HG03521 (cell line): ENCODE measurements at regions not wholly inside any gene's neighbourhood (a gene's known extent, or its start where the extent isn't known, plus 50 kb on each side); places are given as distances from the start of the nearest gene placed in this dataset.
"Not testable (repeated sequence)": the region's sequence is repeated elsewhere in the genome, so short reads cannot be mapped to it uniquely, and the experiment has no call there.

Source experiments
- ATAC-seq: cut with Tn5 transposase; IDR thresholded peaks from one replicate; pipeline ENCODE4 v1.9.1; 2021; ENCODE audit warnings: mild to moderate bottlenecking, moderate library complexity; ENCODE audit not compliant: unreplicated experiment

DNA sequence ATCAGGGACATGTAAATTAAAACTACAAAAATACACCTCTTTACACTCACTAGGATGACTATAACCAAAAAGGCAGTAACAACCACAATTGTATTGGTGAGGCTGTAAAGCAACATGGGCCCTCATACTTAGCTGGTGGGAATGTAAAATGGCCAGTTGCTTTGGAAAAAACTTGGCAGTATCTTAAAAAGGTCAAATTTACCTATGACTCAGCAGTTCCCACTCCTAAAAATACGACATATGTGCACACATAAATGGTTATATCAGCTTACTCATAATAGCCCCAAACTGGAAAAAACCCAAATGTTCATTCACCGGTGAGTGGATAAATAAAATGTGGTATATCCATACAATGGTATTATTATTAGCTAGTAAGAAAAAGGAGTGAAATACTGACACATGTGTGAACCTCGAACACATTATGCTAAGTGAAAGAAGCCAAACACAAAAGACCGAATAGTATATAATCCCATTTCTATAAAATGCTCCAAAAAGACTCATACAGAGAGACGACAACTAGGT lies 391.4 kb downstream of the NPIPA8 start:
- no peak for ATAC-seq

DNA sequence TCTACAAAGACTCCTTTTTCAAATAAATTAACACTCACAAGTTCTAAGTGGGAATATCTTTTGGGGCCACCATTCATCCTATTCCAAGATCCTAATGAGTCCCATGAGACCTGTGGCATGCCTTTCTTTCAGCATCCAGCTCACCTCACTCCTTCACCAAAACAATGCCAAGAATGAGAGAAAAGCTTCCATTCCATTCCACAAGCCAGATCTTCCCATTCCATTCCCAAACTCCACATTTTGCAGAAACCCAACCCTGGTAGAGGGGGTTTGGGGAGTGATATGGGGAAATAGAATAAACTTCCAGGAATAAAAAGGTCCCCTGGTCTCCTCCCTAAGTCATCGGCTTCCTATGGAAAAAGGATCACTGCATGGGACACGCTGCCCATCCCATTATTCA lies 392.2 kb downstream of the NPIPA8 start:
- ATAC-seq: no peak

DNA sequence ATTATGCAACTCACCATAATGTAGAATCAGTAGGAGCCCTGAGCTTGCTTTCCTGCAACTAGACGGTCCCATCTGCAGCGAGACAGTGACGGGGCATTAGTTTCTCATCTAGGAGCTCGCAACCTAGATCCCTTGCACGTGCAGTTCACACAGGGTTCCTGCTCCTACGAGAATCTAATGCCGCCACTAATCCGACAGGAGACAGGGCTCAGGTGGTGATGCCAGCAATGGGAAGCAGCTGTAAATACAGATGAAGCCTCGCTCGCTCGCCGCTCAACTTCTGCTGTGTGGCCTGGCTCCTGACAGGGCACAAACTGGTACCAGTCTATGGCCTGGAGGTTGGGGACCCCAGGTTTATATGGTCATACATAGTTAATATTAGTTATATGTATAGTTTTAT lies 394.5 kb downstream of the NPIPA8 start:
- no peak for ATAC-seq

DNA sequence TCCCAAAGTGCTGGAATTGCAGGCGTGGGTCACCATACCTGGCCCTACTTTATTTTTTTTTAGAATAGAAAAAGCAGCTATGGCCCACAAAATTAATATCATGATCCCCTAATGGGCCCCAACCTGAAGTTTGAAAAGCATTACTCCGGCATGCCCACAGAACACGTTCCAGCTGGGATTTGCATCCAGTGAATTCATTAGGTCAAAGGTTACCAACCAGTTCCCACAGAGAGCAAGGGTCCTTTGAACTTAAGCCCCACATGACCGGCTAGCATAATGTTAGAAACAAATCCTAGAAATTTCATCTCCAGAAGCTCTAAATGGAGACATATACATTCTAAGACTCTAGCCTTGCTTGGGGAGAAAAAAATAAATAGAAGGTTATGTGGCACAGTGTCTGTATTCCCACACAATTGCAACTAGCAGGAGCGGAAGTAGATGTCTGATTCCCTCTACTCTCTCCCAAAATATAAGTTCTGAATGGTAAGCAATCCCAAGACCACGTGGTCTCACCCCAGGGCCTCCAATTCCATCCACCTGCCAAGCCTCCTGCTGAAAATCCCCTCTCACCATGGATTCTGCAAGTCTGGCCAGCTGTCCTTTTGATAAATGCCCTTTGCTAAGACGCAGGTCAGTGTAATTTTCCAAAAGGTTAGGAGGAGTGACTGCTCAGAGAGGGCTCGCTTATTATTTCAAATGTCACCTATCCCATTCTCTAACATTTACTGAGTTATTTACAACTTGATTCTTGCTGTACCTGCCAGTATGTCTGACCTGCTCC lies 395.8 kb downstream of the NPIPA8 start:
- ATAC-seq: no peak

DNA sequence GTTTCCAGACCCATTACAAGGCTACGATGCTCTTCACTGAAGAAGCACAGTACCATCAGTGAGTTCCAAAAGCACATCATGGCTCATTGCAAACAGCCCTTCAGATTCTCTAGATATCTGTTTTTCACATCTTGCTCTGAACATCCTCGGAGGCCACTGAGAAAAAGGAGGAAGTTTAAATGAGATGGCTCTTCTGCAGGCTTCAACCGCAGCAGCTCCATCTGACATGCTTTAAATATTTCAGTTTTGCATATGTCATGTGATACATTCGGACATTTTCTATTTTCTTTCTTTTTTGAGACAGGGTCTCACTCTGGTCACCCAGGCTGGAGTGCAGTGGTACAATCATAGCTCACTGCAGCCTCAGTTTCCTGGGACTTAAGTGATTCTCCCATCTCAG lies 396.8 kb downstream of the NPIPA8 start:
- peak; percentile 59 for ATAC-seq

DNA sequence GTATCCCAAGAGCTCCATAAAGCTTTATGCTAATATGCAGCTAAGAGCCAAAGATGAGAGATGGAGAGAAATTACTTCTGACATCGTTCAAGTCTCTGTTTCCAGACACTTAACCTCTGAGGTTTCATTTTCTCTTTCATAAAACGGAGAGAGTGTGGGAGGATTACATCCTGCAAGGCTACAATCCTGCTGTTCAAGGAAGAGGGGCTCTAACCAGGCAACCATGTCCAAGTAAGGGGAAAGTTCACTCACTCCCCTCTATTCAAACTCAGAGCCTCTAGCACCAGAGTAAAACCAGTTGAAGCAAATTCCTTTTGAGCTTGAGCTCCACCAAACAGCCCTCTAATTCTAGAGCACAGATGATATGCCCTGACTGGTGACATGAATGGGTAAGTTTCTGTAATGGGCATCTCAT lies 397.4 kb downstream of the NPIPA8 start:
- peak; percentile 24 for ATAC-seq

DNA sequence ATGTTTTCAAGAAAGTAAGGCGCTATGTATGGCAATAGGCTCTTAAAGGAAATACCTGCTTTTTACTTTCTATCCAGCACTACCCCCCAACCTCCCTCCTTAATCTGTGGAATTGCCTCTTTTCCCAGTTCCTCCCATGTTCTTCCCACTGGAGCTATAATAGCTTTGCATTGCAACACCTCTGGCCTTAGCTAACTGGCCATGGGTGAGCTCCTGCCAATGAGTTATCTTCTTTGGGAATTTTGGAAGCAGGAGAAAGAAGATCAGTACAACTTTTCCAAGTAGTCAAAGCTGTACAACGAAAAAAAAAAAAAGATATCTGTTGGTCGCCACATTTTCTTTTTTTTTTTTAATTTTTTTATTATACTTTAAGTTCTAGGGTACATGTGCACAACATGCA lies 398.0 kb downstream of the NPIPA8 start:
- no peak for ATAC-seq

DNA sequence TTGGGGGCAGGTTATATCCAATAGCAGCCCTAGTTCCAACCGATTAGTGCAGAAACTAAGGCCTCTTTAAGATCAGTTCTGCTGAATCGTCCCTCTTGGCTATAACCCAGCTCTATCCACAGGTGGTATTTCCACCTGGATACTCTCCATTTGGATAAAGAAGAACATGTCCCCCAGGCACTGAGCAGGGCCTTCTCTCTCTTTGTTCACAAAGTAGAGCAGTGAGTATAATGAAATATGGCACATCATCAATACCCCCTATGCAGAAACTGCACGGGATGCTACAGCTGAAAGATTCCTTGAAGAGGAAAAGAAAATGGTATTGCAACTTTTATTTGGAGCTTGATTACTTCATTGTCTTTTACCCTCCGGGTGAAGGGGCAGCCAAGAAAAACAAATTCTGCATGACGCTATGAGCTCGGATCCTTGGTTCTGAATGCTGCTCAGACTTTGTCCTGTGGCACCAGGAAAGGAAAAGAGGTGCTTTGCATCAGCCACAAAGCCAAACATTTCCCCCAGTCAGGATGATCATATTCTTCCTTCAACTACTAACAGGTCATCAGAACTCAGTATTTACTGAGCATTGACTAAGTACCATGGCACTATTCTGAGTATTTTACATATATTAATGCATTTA lies 399.7 kb downstream of the NPIPA8 start:
- no peak for ATAC-seq

DNA sequence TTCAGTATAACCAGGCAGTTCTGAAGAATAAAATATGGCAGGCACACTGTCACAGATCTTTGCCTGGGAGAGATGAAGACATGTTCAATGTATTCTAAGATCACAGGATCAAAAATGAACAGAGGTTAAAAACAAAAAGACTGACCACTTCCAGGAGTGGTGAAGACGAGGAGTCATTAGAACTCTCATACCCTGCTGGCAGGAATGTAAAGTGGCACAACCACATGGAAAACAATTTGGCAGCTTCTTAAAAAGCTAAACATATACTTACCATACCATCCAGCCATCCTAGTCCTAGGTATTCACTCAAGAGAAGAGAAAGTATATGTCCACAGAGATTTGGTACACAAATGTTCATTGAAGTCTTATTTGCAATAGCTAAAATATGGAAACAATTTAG lies 406.3 kb downstream of the NPIPA8 start:
- no peak for ATAC-seq

DNA sequence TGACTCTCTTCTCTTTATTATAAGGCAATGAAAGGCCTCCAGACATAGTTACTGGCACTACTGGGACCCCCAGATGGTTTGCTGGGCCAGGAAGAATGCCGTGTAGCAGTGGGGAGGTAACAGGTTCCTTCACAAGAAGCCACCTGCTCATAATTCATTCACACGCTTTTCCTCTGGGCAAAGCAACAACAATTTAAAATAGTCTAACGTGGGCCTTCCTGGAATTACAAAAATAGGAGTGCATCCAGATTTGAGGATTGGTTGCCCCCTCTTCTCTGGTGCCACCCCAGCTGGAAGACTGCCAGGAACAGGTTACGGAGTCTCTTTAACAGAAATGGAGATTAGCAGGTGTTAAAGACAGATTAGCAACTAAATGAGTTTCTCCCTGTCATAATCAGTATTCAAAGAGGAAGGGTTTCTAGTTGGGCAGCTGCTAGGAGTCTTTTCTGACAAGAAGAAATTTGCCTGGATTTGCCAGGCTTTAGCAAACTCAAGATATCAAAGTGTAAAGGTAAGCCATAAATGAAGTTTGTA lies 409.6 kb downstream of the NPIPA8 start:
- ATAC-seq: no peak

DNA sequence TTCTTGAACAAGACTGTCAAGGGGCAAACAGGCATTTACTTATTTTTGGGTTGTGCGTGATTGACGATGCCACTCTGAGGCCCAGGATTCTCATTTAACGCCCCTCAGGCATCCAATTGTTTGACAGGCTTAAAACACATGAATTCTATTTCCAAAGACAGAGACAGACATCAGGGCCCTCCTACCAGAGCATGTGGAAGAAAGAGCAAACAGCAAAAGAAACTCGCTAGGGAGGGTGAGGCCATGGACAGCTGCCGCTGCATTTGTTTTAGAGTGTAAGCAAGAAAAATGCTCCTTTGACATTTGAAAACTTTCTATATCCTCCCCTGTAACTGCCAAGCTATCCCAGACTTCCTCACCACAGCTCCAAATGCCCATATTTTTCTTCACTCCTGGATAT lies 410.1 kb downstream of the NPIPA8 start:
- ATAC-seq: no peak

DNA sequence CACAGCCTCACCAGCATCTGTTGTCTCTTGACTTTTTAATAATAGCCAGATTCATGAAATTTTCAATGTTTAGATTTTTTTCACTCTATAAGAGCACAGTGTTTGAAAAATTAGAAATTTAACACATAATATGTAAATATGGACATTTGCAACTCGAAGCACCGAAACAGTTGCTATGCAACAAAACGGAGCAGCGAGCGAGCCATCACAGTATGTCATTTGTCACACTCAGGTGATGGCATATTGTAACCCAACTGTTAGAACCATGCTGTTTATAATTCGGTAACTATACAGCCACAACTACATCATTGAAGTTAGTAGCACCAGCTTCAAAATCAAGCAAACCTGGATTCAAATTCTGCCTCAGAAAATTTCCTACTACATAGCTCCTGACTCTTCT lies 410.8 kb downstream of the NPIPA8 start:
- ATAC-seq: no peak

DNA sequence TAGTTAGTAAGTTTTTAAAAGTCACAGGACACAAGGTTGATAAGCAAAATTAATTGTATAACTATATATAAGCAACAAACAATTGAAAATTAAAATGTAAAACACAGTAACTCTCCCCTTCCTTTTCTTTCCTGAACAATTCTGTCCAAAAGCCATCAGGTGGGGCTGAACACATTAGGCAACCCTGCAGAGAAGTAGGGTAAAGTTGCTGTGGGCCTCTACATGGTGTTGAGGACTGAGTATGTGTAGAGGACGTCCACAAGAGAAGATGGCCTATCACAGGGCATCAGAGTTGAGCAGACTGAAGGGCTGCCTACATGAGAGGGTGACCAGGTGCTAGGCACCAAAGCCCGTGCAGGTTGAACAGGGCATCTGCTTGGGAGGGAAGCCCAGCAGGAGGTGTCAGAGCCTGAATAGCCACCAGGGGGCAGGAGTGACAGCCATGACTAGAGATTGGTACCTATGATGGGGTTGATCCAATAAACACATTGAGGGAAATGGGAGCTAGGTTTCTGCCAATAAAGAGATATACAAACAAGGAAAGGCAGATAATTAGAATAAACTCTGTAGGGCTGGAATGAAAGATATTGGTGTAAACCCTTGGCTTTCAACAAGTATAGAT lies 415.1 kb downstream of the NPIPA8 start:
- no peak for ATAC-seq

DNA sequence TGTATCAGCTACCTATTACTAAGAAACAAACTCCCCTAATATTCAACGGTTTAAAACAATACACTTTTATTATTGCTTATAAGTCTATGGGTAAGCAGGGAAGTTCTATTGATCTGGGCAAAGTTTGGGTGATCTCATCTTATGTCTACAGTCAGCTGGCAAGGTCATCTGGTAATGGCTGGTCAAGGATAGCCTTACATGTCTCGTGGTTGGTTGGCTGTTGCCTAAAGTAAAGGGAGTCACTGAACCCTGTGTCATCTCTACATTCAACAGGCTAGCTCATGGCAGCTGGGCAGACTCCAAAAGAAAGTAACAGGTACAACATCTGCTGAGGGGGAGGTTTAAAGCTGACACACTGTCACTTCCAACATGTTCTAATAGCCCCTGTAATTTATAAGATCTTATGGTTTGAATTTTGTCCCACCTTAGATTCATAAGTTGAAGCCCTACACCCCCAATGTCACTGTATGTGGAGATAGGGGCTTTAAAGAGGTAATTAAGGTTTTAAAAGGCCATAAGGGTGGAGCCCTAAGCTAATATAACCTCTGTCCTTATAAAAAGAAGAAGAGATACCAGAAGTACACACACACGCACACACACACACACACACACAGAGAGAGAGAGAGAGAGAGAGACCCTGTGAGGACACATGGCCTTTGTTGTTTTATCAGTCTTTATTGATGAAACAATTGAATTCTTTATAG lies 419.1 kb downstream of the NPIPA8 start:
- no peak for ATAC-seq

DNA sequence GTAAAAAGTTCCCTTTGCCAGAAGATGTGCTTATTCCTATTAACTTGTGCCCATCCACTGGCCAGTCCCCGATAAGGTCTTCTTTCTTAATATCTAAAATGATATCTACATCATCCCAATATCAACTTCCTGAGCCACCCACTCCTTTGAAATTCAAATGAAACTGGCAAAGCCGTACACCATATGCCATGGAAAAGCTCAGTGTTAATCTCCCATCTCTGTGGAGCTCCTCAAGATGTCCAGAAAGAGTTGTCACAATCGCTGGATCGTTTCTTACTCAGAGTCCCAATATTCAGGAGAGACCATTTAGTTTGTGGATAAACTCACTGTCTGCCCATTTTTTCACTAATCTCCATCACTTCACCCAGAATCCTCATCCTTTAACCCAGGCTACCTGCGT lies 420.7 kb downstream of the NPIPA8 start:
- ATAC-seq: no peak

DNA sequence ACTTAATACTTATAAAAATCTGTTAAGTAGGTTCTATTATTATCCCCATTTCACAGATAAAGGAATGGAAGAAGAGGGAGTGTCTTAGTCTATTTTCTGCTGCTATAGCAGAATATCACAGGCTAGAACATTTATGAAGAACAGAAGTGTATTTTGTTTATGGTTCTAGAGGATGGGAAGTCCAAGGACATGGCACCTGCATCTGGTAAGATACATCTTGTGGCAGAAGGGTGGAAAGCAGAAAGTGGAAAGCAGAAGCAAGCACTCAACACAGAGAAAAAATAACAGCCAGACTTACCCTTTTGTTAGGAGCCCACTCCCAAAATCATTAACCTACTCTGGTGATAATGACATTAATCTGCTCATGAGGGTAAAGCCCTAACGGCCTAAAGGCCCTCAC lies 422.4 kb downstream of the NPIPA8 start:
- ATAC-seq: no peak

DNA sequence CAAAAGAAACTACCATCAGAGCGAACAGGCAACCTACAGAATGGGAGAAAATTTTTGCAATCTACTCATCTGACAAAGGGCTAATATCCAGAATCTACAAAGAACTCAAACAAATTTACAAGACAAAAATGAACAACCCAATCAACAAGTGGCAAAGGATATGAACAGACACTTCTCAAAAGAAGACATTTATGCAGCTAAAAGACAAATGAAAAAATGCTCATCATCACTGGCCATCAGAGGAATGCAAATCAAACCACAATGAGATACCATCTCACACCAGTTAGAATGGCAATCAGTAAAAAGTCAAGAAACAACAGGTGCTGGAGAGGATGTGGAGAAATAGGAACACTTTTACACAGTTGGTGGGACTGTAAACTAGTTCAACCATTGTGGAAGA lies 425.0 kb downstream of the NPIPA8 start:
- ATAC-seq: not testable (repeated sequence)

DNA sequence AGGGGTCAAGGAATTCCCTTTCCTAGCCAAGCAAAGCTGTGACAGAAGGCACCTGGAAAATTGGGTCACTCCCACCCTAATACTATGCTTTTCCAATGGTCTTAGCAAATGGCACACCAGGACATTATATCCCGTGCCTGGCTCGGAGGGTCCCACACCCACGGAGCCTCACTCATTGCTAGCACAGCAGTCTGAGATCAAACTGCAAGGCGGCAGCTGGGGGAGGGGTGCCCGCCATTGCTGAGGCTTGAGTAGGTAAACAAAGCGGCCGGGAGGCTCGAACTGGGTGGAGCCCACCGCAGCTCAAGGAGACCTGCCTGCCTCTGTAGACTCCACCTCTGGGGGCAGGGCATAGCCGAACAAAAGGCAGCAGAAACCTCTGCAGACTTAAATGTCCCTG lies 429.9 kb downstream of the NPIPA8 start:
- not testable (repeated sequence) for ATAC-seq

DNA sequence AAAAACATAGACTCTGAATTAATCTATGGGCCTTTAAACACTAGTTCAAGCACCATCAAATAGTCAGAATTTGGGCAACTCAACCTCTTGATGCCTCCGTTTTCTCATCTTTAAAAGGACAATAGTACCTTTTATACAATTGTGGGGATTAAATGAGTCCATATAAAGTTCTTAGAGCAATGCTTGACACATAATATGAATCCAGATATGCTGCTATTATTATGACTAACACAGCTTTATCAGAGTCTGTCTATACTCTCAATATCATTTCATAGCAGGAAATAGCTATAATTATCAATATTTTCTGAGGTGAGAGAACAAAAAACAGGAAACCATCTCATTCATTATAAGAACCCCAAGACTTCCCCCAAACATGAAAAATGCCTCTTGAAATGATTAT lies 430.5 kb upstream of the XYLT1 start:
- no peak for ATAC-seq

DNA sequence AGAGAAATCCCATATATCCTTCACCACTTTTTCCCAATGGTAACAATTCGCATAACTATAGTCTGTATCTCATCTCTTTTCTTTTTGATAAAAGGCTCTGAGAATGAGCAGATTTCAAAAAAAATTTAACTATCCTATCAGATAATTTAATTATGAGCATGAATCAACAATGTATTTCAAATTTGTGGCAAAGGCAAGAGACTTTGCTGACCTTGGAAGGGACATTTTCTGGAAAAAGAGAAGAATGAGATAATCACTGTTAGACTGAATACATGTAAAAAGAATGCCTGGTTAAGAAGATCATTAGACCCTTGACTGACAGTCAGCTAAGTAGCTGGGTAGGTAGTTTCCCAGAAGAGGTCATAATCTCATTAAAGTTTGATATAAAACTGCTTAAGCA lies 428.4 kb upstream of the XYLT1 start:
- no peak for ATAC-seq

DNA sequence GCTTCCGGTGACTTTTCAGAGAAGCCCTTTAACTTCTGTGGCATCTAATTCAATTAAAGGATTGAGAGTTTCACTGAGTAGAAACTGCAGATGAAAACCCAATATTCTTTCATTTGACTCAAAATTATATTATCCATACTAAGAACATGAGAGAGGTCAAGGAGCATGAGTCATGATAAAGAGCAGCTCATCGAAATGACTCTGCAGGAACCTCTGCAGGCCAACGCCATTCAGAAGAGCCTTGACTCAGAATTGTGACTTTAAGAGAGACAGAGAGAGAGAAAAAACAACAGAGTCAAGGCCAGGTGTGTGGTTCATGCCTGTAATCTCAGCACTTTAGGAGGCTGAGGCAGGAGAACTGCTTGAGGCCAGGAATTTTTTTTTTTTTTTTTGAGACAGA lies 417.2 kb upstream of the XYLT1 start:
- no peak for ATAC-seq
